ENCODE measurements at regions not wholly inside any gene's neighbourhood (a gene's known extent, or its start where the extent isn't known, plus 50 kb on each side); places are given as distances from the start of the nearest gene placed in this dataset.
"Not testable (repeated sequence)": the region's sequence is repeated elsewhere in the genome, so short reads cannot be mapped to it uniquely, and the experiment has no call there.

GRCh38 chr1:203559523-203559922 lies 65.6 kb downstream of the OPTC start:
- no peak overlapping the region for H3K4me3 ChIP-seq (replicated peaks in 1 of 3; ENCODE audit: insufficient read depth in 1 of 3, low read depth in 1 of 3, low read length in 3 of 3)
- TF ChIP-seq FOS (IDR thresholded peaks at IDR 0.05; ENCODE audit: borderline replicate concordance, insufficient read depth, low read length), result peak; percentile 35
- TF ChIP-seq JUN (IDR thresholded peaks at IDR 0.05; ENCODE audit: borderline replicate concordance, insufficient read depth, insufficient read length, low read depth), result no peak
- TF ChIP-seq GATA2 (IDR thresholded peaks at IDR 0.05; ENCODE audit: insufficient read depth, insufficient read length, low read depth, low read length), result no peak
- DNase-seq (ENCODE audit: low read depth, low spot score), result no peak
- FAIRE-seq, result no peak
- CTCF ChIA-PET, result interaction anchor here (1.5 kb wide), 1 partner anchor 55 kb away, joined by 4 read pairs; no protein-coding TSS in a partner anchor
- no peak overlapping the region for H3K27ac ChIP-seq (ENCODE audit: insufficient read depth, low read depth, low read length)
- H3K79me2 ChIP-seq (ENCODE audit: control insufficient read depth, insufficient read depth, low read length), result no peaks in the 10 kb centered on the region
- no peak overlapping the region for H3K9ac ChIP-seq (replicated peaks; ENCODE audit: extremely low read depth, insufficient read depth, low read length)
- no peaks in the 10 kb centered on the region for H3K9me3 ChIP-seq (replicated peaks; ENCODE audit: control insufficient read depth, insufficient read depth, low read length)
- H3K9me1 ChIP-seq (replicated peaks; ENCODE audit: control insufficient read depth, extremely low read depth, insufficient read depth, low read length), result no peaks in the 10 kb centered on the region
- intact Hi-C loops (cut with micrococcal nuclease), result no loop called here
- BruUV-seq (replicated peaks), result no TSS peak
- dilution Hi-C loops (cut with MboI; ENCODE audit: extremely low pct_ligation_motif_present, low sequenced_read_pairs), result no loop called here
- no peak overlapping the region for H2AFZ ChIP-seq (ENCODE audit: low read depth, low read length)
- POLR2A ChIA-PET, result no interaction called here
- H4K20me1 ChIP-seq (replicated peaks; ENCODE audit: control insufficient read depth, extremely low read depth, insufficient read depth, low read length), result no peaks in the 10 kb centered on the region
- H3K4me2 ChIP-seq (ENCODE audit: insufficient read depth, low read length), result no peak overlapping the region
- H3K4me1 ChIP-seq (ENCODE audit: control insufficient read depth, extremely low read depth, insufficient read depth, low read length), result peaks cover 5% of the 10 kb centered on the region
- peaks cover 2% of the 10 kb centered on the region in 2 experiments for H3K27me3 ChIP-seq (ENCODE audit: control insufficient read depth in 2 of 2, insufficient read depth in 2 of 2, low read length in 2 of 2)
- H3K36me3 ChIP-seq (ENCODE audit: control insufficient read depth in 2 of 2, extremely low read depth in 1 of 2, insufficient read depth in 2 of 2, low read length in 2 of 2), result no peaks in the 10 kb centered on the region

- BruUV-seq (replicated peaks); H3K27me3 ChIP-seq (ENCODE audit: control insufficient read depth in 2 of 2, insufficient read depth in 2 of 2, low read length in 2 of 2); H3K4me3 ChIP-seq (replicated peaks in 1 of 3; ENCODE audit: insufficient read depth in 1 of 3, low read depth in 1 of 3, low read length in 3 of 3); dilution Hi-C loops (cut with MboI; ENCODE audit: extremely low pct_ligation_motif_present, low sequenced_read_pairs); H4K20me1 ChIP-seq (replicated peaks; ENCODE audit: control insufficient read depth, extremely low read depth, insufficient read depth, low read length); H3K27ac ChIP-seq (ENCODE audit: insufficient read depth, low read depth, low read length); H3K79me2 ChIP-seq (ENCODE audit: control insufficient read depth, insufficient read depth, low read length); H3K36me3 ChIP-seq (ENCODE audit: control insufficient read depth in 2 of 2, extremely low read depth in 1 of 2, insufficient read depth in 2 of 2, low read length in 2 of 2); CTCF ChIA-PET; intact Hi-C loops (cut with micrococcal nuclease); H3K9me1 ChIP-seq (replicated peaks; ENCODE audit: control insufficient read depth, extremely low read depth, insufficient read depth, low read length); H3K9me3 ChIP-seq (replicated peaks; ENCODE audit: control insufficient read depth, insufficient read depth, low read length); DNase-seq (ENCODE audit: low read depth, low spot score); FAIRE-seq; H3K4me1 ChIP-seq (ENCODE audit: control insufficient read depth, extremely low read depth, insufficient read depth, low read length); H3K9ac ChIP-seq (replicated peaks; ENCODE audit: extremely low read depth, insufficient read depth, low read length); H3K4me2 ChIP-seq (ENCODE audit: insufficient read depth, low read length); H2AFZ ChIP-seq (ENCODE audit: low read depth, low read length); POLR2A ChIA-PET: not testable (repeated sequence)
These were observed 64.9 kb upstream of the ATP2B4 start for GRCh38 chr1:203561761-203562160.
